IPS-NIHi11 (cell line): ENCODE measurements at regions not wholly inside any gene's neighbourhood (a gene's known extent, or its start where the extent isn't known, plus 50 kb on each side); places are given as distances from the start of the nearest gene placed in this dataset.

Source experiments
- DNase-seq: peaks from one replicate; pipeline ENCODE4 v3.0.0; 2012; ENCODE audit warnings: mixed read lengths, low spot score

DNA sequence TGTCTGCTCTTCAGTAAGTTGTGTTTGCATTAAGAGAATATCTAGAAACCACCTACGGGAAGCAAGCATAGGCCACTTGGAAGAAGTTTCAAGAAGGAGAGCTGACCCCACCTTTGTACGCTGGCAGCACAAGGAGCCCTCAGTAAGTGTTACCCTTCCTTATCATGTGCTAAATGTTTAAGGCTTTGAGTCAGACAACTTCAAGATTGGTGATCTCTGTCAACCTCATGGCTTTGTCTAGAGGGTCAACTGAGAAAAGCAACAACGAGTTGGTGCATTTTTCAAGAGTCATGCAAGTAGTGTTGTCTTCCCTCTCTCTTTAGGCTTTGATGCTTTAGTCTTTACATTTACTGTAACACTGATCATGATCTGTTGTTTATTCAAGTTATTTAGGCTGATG, 53.2 kb upstream of the SPTLC3 start:
- no peak for DNase-seq

DNA sequence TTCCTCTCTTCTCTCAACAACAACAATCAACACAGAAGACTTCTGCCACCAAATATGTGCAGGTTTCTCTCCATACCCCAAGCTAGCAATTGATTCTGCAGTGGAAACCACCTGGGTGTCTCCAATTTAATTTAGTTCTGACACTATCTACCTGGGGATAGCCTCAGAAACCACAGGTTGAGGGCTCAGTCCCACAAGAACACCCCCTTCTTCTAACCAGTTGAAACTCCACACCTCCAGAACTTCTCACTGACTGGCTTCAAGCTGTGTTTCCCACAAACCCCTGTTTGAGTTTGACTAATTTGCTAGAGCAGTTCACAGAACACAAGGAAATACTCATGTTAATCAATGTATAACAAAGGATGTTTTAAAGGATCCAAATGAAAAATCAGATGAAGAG, 52.5 kb upstream of the SPTLC3 start:
- no peak for DNase-seq

- DNase-seq, result no peak
These were observed 50.8 kb upstream of the SPTLC3 start for GRCh38 chr20:12957968-12958367.
